SJSA1 (cell line): ENCODE measurements at regions not wholly inside any gene's neighbourhood (a gene's known extent, or its start where the extent isn't known, plus 50 kb on each side); places are given as distances from the start of the nearest gene placed in this dataset.

ENCODE experiments used
- DNase-seq, 2 experiments: peaks; one replicate each; pipeline ENCODE4 v3.0.0-alpha.2; 2015 to 2020; ENCODE audit warnings: low spot score in 2 of 2, low read depth in 1 of 2
- H3K27ac ChIP-seq: fragments of 250-450 bp; sonication (Bioruptor Pico); 2 replicates; pipeline ENCODE4 v1.5.1; 2020; ENCODE audit warnings: mild to moderate bottlenecking, moderate library complexity
- H3K27me3 ChIP-seq: fragments of 250-450 bp; sonication (Bioruptor Pico); replicated peaks from 2 replicates; pipeline ENCODE4 v1.5.1; 2020; ENCODE audit warnings: mild to moderate bottlenecking, moderate library complexity
- H3K36me3 ChIP-seq: fragments of 250-450 bp; sonication (Bioruptor Pico); 2 replicates; pipeline ENCODE4 v1.5.1; 2020; ENCODE audit warnings: mild to moderate bottlenecking
- H3K4me1 ChIP-seq: fragments of 250-450 bp; sonication (Bioruptor Pico); replicated peaks from 2 replicates; pipeline ENCODE4 v1.6.1; 2021; ENCODE audit warnings: mild to moderate bottlenecking
- H3K4me3 ChIP-seq: fragments of 250-450 bp; sonication (Bioruptor Pico); 2 replicates; pipeline ENCODE4 v1.5.1; 2020; ENCODE audit warnings: mild to moderate bottlenecking
- H3K9me3 ChIP-seq: fragments of 250-450 bp; sonication (Bioruptor Pico); replicated peaks from 2 replicates; pipeline ENCODE4 v1.5.1; 2020; ENCODE audit warnings: mild to moderate bottlenecking

GRCh38 chr5:74576941-74577456, 63.5 kb downstream of the ENC1 start:
- H3K27ac ChIP-seq, result peak overlapping the region; percentile 82
- DNase-seq, result peak in 1 of 2 experiments; percentile 61
- peaks cover 30% of the 10 kb centered on the region for H3K4me1 ChIP-seq
- no peaks in the 10 kb centered on the region for H3K9me3 ChIP-seq
- H3K27me3 ChIP-seq, result no peaks in the 10 kb centered on the region
- H3K4me3 ChIP-seq, result 0 out of 2 replicates have a peak overlapping the region, but pooled peaks have one; percentile 4
- H3K36me3 ChIP-seq, result no peaks in the 10 kb centered on the region

GRCh38 chr5:74575741-74576538, 64.6 kb downstream of the ENC1 start:
- Histone ChIP-seq H3K4me1 (peaks cover 30% of the 10 kb centered on the region), H3K27me3 (no peaks in the 10 kb centered on the region), H3K9me3 (no peaks in the 10 kb centered on the region), H3K4me3 (no peak overlapping the region), H3K36me3 (no peaks in the 10 kb centered on the region), H3K27ac (peak overlapping the region; percentile 82)
- DNase-seq, result peak; percentile 73 to 83

- H3K9me3 ChIP-seq, result no peaks in the 10 kb centered on the region
- H3K36me3 ChIP-seq, result no peaks in the 10 kb centered on the region
- no peaks in the 10 kb centered on the region for H3K27me3 ChIP-seq
- no peak overlapping the region for H3K27ac ChIP-seq
- H3K4me1 ChIP-seq, result peaks cover 3% of the 10 kb centered on the region
- H3K4me3 ChIP-seq, result no peak overlapping the region
- DNase-seq, result no peak
These were observed 70.3 kb downstream of the ENC1 start for GRCh38 chr5:74570250-74570649.

- Histone ChIP-seq H3K27ac (no peak overlapping the region), H3K27me3 (no peaks in the 10 kb centered on the region), H3K4me1 (no peaks in the 10 kb centered on the region), H3K36me3 (no peaks in the 10 kb centered on the region), H3K4me3 (no peak overlapping the region), H3K9me3 (no peaks in the 10 kb centered on the region)
- DNase-seq, result no peak
These were observed 73.0 kb downstream of the ENC1 start for GRCh38 chr5:74567411-74567995.

- Histone ChIP-seq H3K36me3 (no peaks in the 10 kb centered on the region), H3K9me3 (no peaks in the 10 kb centered on the region), H3K27ac (no peak overlapping the region), H3K27me3 (no peaks in the 10 kb centered on the region), H3K4me3 (no peak overlapping the region), H3K4me1 (no peaks in the 10 kb centered on the region)
- no peak for DNase-seq
These were observed 78.4 kb downstream of the ENC1 start for GRCh38 chr5:74562122-74562521.

GRCh38 chr5:74560245-74560644, 80.3 kb downstream of the ENC1 start:
- H3K36me3 ChIP-seq, result no peaks in the 10 kb centered on the region
- no peak for DNase-seq
- H3K4me1 ChIP-seq, result no peaks in the 10 kb centered on the region
- H3K27me3 ChIP-seq, result no peaks in the 10 kb centered on the region
- no peaks in the 10 kb centered on the region for H3K9me3 ChIP-seq
- H3K4me3 ChIP-seq, result no peak overlapping the region
- H3K27ac ChIP-seq, result no peak overlapping the region

GRCh38 chr5:74556631-74557595, 83.6 kb downstream of the ENC1 start:
- Histone ChIP-seq H3K4me3 (no peak overlapping the region), H3K9me3 (no peaks in the 10 kb centered on the region), H3K36me3 (no peaks in the 10 kb centered on the region), H3K27me3 (no peaks in the 10 kb centered on the region), H3K4me1 (0 out of 2 replicates have a peak, but pooled peaks cover 3% of the 10 kb centered on the region), H3K27ac (no peak overlapping the region)
- DNase-seq, result no peak

- Histone ChIP-seq H3K4me3 (no peak overlapping the region), H3K9me3 (no peaks in the 10 kb centered on the region), H3K36me3 (no peaks in the 10 kb centered on the region), H3K4me1 (0 out of 2 replicates have a peak, but pooled peaks cover 4% of the 10 kb centered on the region), H3K27me3 (no peaks in the 10 kb centered on the region), H3K27ac (no peak overlapping the region)
- DNase-seq, result no peak
These were observed 84.5 kb downstream of the ENC1 start for GRCh38 chr5:74556006-74556405.

- no peak for DNase-seq
- Histone ChIP-seq H3K4me1 (0 out of 2 replicates have a peak, but pooled peaks cover 4% of the 10 kb centered on the region), H3K36me3 (no peaks in the 10 kb centered on the region), H3K9me3 (no peaks in the 10 kb centered on the region), H3K27ac (no peak overlapping the region), H3K27me3 (no peaks in the 10 kb centered on the region), H3K4me3 (no peak overlapping the region)
These were observed 88.4 kb downstream of the ENC1 start for GRCh38 chr5:74552101-74552500.

- H3K36me3 ChIP-seq, result no peaks in the 10 kb centered on the region
- no peak overlapping the region for H3K4me3 ChIP-seq
- DNase-seq, result no peak
- no peaks in the 10 kb centered on the region for H3K9me3 ChIP-seq
- no peaks in the 10 kb centered on the region for H3K27me3 ChIP-seq
- 0 out of 2 replicates have a peak, but pooled peaks cover 4% of the 10 kb centered on the region for H3K4me1 ChIP-seq
- H3K27ac ChIP-seq, result no peak overlapping the region
These were observed 89.6 kb downstream of the ENC1 start for GRCh38 chr5:74550927-74551326.

- no peaks in the 10 kb centered on the region for H3K27me3 ChIP-seq
- 0 out of 2 replicates have a peak, but pooled peaks cover 4% of the 10 kb centered on the region for H3K4me1 ChIP-seq
- H3K9me3 ChIP-seq, result no peaks in the 10 kb centered on the region
- H3K4me3 ChIP-seq, result no peak overlapping the region
- no peak for DNase-seq
- no peak overlapping the region for H3K27ac ChIP-seq
- no peaks in the 10 kb centered on the region for H3K36me3 ChIP-seq
These were observed 91.1 kb downstream of the ENC1 start for GRCh38 chr5:74549384-74549783.

GRCh38 chr5:74546796-74547195, 93.7 kb downstream of the ENC1 start:
- H3K27ac ChIP-seq, result no peak overlapping the region
- no peak overlapping the region for H3K4me3 ChIP-seq
- no peak for DNase-seq
- H3K4me1 ChIP-seq, result peaks cover 25% of the 10 kb centered on the region
- H3K36me3 ChIP-seq, result no peaks in the 10 kb centered on the region
- no peaks in the 10 kb centered on the region for H3K9me3 ChIP-seq
- no peaks in the 10 kb centered on the region for H3K27me3 ChIP-seq

- H3K9me3 ChIP-seq, result no peaks in the 10 kb centered on the region
- no peak overlapping the region for H3K4me3 ChIP-seq
- H3K27ac ChIP-seq, result no peak overlapping the region
- 0 out of 2 replicates have a peak, but pooled peaks cover 2% of the 10 kb centered on the region for H3K36me3 ChIP-seq
- no peaks in the 10 kb centered on the region for H3K27me3 ChIP-seq
- H3K4me1 ChIP-seq, result peaks cover 43% of the 10 kb centered on the region
- DNase-seq, result no peak
These were observed 95.7 kb downstream of the ENC1 start for GRCh38 chr5:74544811-74545210.
